ENCODE measurements at regions not wholly inside any gene's neighbourhood (a gene's known extent, or its start where the extent isn't known, plus 50 kb on each side); places are given as distances from the start of the nearest gene placed in this dataset.
"Not testable (repeated sequence)": the region's sequence is repeated elsewhere in the genome, so short reads cannot be mapped to it uniquely, and the experiment has no call there.

- TF ChIP-seq CTCF (IDR thresholded peaks at IDR 0.05; ENCODE audit: insufficient read depth, missing control alignments), result no peak
- FAIRE-seq (no peak), DNase-seq (ENCODE audit: insufficient read length, low spot score) (no peak)
Observed at GRCh38 chr12:127607146-127607725, 659.7 kb upstream of the TMEM132C start.

GRCh38 chr12:127608359-127608758 lies 658.6 kb upstream of the TMEM132C start:
- DNase-seq (ENCODE audit: insufficient read length, low spot score); FAIRE-seq: not testable (repeated sequence)

DNA sequence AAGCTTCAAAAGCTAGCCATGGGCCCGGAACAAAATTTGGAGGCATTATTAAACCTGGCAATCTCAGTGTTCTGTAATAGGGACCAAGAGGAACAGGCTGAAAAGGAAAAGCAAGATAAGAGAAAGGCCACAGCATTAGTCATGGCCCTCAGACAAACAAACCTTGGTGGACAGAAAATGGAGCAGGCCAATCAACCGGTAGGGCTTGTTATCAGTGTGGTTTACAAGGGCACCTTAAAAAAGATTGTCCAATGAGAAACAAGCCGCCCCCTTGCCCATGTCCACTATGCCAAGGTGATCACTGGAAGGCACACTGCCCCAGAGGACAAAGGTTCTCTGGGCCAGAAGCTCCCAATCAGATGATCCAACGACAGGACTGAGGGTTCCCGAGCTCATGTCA lies 653.9 kb upstream of the TMEM132C start:
- DNase-seq (ENCODE audit: insufficient read length, low spot score), result no peak
- no peak for FAIRE-seq
- no peak for TF ChIP-seq CTCF (IDR thresholded peaks at IDR 0.05; ENCODE audit: insufficient read depth, missing control alignments)

- no peak for FAIRE-seq
- DNase-seq (ENCODE audit: insufficient read length, low spot score), result no peak
- no peak for TF ChIP-seq CTCF (IDR thresholded peaks at IDR 0.05; ENCODE audit: insufficient read depth, missing control alignments)
Observed at GRCh38 chr12:127619869-127620734, 646.9 kb upstream of the TMEM132C start.

GRCh38 chr12:127620735-127621355 lies 646.1 kb upstream of the TMEM132C start:
- no peak for FAIRE-seq
- no peak for TF ChIP-seq CTCF (IDR thresholded peaks at IDR 0.05; ENCODE audit: insufficient read depth, missing control alignments)
- no peak for DNase-seq (ENCODE audit: insufficient read length, low spot score)

DNA sequence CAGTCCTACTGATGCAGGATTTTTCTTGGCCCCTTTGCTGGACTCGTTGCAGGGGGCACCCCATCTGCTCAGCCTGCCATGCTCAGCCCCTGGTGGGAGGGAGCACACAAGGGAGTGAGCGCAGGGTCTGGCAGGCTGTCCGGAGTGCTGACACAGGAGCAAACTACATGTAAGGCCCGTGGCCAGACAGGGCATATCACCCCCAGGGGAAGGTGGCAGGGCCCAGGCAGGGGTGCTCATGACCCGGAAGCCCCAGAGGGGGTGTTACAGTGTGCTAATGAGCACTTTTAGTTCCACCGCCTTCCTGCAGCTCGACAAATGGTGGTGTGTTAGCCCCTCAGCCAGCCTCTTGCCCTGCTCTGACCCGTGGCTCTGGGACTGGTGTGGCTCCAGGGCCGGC lies 645.6 kb upstream of the TMEM132C start:
- no peak for DNase-seq (ENCODE audit: insufficient read length, low spot score)
- no peak for TF ChIP-seq CTCF (IDR thresholded peaks at IDR 0.05; ENCODE audit: insufficient read depth, missing control alignments)

GRCh38 chr12:127623362-127623761 lies 643.6 kb upstream of the TMEM132C start:
- no peak for TF ChIP-seq CTCF (IDR thresholded peaks at IDR 0.05; ENCODE audit: insufficient read depth, missing control alignments)
- DNase-seq (ENCODE audit: insufficient read length, low spot score) (no peak), FAIRE-seq (no peak)

More for the DNA sequence above, 645.6 kb upstream of the TMEM132C start:
- no peak for FAIRE-seq
